PC-9 (cell line): ENCODE measurements at regions not wholly inside any gene's neighbourhood (a gene's known extent, or its start where the extent isn't known, plus 50 kb on each side); places are given as distances from the start of the nearest gene placed in this dataset.

Experiments
- CTCF ChIP-seq: fragments of 200-600 bp; sonication (generic); conservative IDR thresholded peaks from 2 replicates; pipeline ENCODE4 v1.6.1; 2017; ENCODE audit warnings: mixed run types, antibody characterized with exemption, mild to moderate bottlenecking, moderate library complexity
- EZH2 ChIP-seq: fragments of 200-600 bp; sonication (generic); IDR thresholded peaks from 2 replicates; pipeline ENCODE4 v1.8.0; 2017; ENCODE audit warnings: antibody characterized with exemption, low read depth

- TF ChIP-seq CTCF (no peak), EZH2 (no peak)
Measured at GRCh38 chr2:175605640-175606009, 396.4 kb downstream of the LNPK start.
